Right renal cortex interstitium (tissue), 3 donors: ENCODE measurements at regions not wholly inside any gene's neighbourhood (a gene's known extent, or its start where the extent isn't known, plus 50 kb on each side); places are given as distances from the start of the nearest gene placed in this dataset.

Source experiments
- DNase-seq, 3 donors: peaks; one replicate each; pipeline ENCODE4 v3.0.0-alpha.2; 2013; ENCODE audit warnings: low read depth in 3 of 3, low spot score in 2 of 3

DNA sequence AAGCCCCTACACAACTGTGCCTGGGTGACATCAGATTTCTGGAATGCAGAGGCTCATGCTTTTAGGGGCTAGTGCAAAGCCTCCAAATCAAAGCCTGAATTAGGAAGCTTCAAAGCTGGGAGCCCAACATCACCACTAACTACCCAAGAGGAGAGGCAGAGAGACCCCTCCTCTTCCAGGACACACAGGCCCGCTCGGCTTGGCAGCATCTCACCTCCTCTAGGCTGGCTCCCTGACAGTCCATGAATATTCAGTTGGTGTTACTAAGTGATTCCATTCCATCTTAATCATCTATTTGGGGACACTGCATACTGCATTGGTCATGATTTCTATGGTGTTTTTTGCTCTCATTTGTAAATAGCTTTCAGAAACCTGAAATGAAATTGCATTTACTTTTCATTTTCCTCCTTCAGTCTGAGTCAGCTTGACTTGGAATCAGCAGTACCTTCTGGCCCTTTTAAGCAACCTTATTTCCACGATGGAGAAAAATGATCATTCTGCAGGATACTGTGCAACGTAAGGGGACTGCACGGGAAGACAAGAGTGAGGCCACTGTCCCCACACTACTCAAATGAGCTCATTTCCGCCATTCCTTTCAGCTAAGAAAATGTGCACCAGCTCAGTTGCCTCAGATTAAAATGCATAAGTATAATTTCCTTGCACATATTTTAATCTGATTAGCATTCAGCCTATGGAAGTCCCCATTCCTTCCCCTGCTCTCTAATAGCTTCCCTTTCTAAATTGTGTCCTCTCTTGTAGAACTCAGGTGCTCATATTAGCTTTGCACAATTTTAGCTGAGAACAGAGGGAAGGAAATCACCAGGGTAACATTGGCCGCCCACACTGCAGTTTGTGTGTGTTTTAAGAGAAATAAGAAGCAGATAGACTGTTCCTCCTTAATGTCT is 219.9 kb downstream of the RFC3 start:
- DNase-seq: no peak

DNA sequence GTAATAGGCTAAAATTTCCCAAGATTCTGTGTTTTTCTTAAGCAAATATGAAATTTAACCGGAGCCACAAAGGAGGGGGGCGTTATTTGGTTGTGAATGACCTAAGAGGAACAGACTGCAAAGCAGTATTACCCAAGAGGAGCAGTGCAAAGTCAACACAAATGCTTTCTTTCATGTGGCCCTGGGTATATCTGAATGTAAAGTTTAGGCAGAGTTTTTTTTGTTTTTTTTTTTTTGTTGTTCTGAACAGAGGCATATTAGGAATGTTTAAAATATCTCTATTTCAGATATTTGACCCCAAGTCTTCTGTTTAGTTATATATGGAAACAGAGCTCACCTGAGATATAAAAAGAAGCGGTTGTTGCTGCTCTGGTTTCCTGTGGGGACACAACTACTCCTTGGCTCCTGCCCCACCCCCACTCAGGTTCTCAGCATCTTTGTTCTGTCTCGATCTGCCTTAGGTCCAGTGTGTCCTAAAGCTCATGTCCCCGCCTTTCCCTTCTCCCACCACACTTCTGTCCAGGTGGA is 220.7 kb downstream of the RFC3 start:
- DNase-seq: no peak

DNA sequence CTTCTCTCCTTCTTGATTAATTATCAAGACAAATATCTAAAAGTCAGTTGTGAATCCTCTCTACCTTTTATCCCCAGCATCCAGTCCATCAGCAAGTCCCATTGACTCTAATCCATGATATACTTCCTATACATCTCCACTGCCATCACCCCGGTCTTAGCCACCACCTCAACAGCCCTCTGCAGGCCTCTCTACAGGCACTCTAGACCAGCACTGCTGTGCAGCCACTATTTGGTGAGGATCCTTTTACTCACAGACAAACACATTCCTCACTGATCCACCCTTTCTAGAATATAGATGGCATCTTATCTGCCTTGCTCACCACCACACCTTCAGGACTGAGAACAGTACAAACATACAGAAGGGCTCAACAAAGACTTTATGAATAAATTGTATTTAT is 221.7 kb downstream of the RFC3 start:
- DNase-seq: no peak

- no peak for DNase-seq
These were observed 222.9 kb downstream of the RFC3 start for GRCh38 chr13:34040863-34041262.

DNA sequence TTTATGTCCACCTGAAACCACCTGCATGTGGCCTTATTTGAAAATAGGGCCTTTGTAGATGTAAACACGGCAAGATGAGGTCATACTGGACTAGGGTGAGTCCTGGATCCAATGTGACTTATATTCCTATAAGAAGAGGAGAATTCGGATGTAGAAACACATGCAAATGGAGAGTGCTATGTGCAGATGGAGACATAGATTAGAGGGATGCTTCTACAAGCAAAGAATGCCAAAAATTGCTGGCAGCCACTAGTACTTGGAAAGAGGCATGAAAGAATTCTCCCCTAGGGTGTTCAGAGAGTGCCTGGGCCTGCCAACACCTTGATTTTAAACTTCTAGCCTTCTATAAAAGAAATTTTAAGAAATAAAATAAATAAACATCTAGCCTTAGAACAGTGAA is 226.1 kb downstream of the RFC3 start:
- DNase-seq: no peak

- no peak for DNase-seq
These were observed 226.7 kb downstream of the RFC3 start for GRCh38 chr13:34044660-34045080.

GRCh38 chr13:34046457-34046856 is 228.5 kb downstream of the RFC3 start:
- no peak for DNase-seq

- no peak for DNase-seq
These were observed 230.7 kb downstream of the RFC3 start for GRCh38 chr13:34048652-34049051.

- no peak for DNase-seq
These were observed 238.8 kb downstream of the RFC3 start for GRCh38 chr13:34056733-34057258.

GRCh38 chr13:34064456-34065205 is 246.7 kb downstream of the RFC3 start:
- no peak for DNase-seq

GRCh38 chr13:34065928-34066327 is 248.0 kb downstream of the RFC3 start:
- DNase-seq: no peak

GRCh38 chr13:34066344-34066743 is 248.4 kb downstream of the RFC3 start:
- no peak for DNase-seq

- no peak for DNase-seq
These were observed 252.1 kb downstream of the RFC3 start for GRCh38 chr13:34070006-34070405.

- no peak for DNase-seq
These were observed 252.8 kb downstream of the RFC3 start for GRCh38 chr13:34070544-34071303.

GRCh38 chr13:34076319-34076718 is 258.4 kb downstream of the RFC3 start:
- DNase-seq: no peak

DNA sequence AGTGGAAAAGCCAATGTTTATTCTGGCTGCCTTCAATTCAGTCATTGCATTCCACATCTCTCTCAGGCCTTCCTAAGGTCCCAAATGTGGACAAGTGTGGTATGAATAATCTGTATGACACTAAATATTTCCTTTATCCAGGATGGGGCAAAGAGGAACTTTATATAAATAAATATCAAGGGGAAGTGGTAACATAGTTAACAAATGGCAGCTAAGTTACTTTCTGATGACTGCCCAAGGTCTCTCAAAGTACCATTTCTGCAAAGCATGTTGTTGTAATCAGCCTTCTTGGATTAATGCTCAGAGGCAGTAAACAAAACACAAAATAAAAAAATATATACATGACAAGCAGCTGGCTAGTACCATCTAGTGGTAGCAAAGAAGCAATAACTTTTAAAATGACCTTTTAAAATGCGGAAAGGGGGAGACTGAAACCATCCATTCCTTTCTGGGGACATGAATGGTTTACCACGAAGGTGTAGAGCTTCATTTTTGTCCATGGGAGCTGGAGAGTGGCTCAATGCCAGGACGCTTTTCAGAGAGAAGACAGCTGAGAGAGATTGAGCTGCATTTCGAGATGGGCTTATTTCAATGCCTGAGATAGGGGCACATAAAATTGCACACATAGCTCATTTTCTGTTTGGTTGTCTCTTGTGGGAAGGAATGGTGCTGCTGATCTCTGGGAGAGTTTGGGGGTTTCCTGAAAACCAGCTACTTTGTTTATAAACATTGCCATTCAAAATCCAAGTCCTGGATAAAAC is 259.2 kb downstream of the RFC3 start:
- DNase-seq: peak in 1 of 3 donors; percentile 9

- no peak for DNase-seq
These were observed 260.5 kb downstream of the RFC3 start for GRCh38 chr13:34078334-34078999.

- DNase-seq: no peak
These were observed 267.3 kb downstream of the RFC3 start for GRCh38 chr13:34085204-34085603.

DNA sequence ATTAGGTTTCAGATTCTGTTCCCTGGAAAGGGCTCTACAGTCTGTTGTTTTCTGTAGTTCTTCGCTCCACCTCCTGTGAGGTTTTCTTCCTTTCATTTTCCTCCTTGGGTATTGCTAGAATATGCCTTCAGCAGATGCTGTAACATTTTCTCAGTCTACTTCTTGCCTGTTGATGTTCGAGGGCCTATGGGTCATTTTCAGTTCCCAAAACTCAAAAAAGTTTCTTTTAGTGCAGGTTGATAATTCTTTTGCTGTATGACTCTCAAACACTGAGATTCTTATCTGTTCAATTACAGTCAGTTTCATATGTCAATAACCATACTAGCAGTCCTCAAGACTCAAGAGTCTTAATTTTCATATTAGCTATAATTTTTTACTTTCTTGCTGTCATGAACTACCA is 268.3 kb downstream of the RFC3 start:
- DNase-seq: no peak
